GM08714 (cell line): ENCODE measurements at regions not wholly inside any gene's neighbourhood (a gene's known extent, or its start where the extent isn't known, plus 50 kb on each side); places are given as distances from the start of the nearest gene placed in this dataset.
"Not testable (repeated sequence)": the region's sequence is repeated elsewhere in the genome, so short reads cannot be mapped to it uniquely, and the experiment has no call there.

Source experiments
- H3K4me3 ChIP-seq: fragments of 200-500 bp; sonication (Bioruptor generic); 2 replicates; pipeline ENCODE4 v1.5.1; 2014; ENCODE audit warnings: mild to moderate bottlenecking, low read length, inconsistent platforms
- ZNF274 ChIP-seq: IDR thresholded peaks from 2 replicates; pipeline ENCODE4 v1.6.1; 2012; ENCODE audit warnings: mild to moderate bottlenecking, low read depth, low read length

DNA sequence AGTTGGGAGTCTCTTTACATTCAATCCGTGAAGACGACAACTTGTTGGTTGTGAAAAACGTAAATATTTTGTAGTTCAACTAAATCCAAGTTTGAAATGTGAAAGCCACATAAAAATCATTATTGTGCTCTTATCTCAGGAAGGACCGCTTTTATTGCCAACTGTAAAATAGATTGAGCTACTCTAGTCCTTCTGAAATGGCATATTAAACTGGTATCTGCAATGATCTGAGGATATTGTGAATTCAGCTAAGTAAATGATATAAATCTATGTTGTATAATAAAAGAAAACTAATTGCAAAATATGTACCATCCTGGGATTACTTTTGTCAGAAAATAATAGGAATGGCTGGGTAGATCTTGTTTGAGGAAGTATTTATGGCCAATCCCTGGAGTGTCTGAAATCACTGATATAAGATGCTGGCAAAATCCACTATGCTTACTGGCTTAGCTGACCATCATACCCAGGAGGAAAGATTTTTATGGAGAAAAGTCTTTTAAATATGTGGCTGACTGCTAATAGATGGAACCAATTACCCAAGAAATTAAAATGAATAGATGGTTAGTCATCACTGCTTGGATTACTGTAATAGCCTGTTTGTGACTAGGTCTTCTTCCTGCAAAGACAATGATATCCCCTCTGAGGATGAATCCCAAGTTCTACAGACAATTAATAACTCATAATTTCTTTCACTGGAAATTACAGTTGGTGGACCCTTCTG, 191.8 kb downstream of the SEMA6D start:
- H3K4me3 ChIP-seq, result no peak overlapping the region
- TF ChIP-seq ZNF274, result no peak

DNA sequence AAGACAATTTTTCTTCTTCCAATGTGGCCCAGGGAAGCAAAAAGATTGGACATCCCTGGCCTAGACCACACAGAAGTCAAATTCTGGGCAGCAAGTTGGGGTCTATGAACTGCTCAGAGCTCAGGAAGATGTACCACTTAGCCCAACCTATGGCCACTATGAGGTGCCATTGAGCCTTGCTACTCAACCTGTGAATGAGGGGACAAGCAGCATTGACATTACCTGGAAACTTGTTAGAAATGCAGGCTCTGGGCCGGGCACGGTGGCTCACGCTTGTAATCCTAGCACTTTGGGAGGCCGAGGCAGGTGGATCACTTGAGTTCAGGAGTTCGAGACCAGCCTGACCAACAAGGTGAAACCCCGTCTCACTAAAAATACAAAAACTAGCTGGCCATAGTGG, 195.6 kb downstream of the SEMA6D start:
- not testable (repeated sequence) for H3K4me3 ChIP-seq

DNA sequence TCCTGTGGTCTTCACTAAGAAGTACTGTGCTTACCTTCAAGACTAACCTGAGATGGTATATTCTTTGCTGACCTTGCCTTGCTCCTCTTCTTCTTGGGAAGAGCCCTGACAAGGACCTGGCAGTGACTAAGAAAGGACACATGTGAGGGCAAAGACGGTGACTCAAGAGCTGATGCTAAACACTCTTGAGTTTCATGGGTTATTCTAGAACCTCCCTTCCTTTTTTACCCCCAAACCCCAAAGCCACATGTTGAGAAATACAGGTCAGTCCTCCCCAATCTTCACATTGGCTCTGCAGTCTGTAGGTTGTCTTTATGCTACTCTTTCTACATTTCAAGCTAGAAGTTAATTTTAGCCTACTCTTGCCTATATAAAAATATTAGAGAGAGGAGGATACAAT, 200.6 kb downstream of the SEMA6D start:
- no peak overlapping the region for H3K4me3 ChIP-seq
- no peak for TF ChIP-seq ZNF274

DNA sequence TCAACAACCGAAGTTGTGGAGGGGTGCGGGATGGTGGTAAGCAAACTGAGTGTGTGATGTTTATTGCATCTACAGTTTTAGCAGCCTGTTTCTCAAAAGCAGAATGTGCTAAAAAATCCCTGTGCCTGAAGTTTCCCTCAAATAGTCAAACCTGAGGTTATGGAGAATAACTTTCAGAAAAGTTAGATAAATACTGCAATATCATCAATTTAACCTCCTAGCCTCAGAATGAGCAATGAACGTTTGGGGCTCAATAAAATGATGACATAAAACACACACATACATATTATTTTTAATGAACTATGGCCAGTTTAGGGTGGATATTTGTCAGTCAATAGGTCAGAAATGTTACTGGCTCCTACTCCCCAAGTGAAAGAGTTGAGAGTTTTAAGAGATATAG, 201.6 kb downstream of the SEMA6D start:
- no peak overlapping the region for H3K4me3 ChIP-seq
- TF ChIP-seq ZNF274, result no peak

DNA sequence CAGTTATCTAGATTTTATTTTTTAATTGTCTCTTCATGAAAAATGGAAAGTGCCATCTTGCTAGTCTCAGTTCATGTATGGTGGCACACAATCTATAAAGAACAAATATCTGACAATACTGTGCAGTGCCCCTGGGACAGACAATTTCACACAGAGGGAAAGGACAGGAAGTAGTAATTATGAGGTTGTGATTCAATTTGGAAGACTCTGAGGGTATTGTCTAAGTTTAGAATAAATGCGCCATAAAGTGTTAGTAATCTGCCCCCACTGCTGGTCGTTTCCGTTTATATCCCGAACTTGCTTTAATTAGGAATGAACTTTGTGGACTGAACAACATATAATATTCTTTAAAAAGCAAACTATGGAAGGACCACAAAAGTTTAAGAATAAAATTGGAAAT, 196.4 kb upstream of the SLC24A5 start:
- no peak for TF ChIP-seq ZNF274
- H3K4me3 ChIP-seq, result no peak overlapping the region

DNA sequence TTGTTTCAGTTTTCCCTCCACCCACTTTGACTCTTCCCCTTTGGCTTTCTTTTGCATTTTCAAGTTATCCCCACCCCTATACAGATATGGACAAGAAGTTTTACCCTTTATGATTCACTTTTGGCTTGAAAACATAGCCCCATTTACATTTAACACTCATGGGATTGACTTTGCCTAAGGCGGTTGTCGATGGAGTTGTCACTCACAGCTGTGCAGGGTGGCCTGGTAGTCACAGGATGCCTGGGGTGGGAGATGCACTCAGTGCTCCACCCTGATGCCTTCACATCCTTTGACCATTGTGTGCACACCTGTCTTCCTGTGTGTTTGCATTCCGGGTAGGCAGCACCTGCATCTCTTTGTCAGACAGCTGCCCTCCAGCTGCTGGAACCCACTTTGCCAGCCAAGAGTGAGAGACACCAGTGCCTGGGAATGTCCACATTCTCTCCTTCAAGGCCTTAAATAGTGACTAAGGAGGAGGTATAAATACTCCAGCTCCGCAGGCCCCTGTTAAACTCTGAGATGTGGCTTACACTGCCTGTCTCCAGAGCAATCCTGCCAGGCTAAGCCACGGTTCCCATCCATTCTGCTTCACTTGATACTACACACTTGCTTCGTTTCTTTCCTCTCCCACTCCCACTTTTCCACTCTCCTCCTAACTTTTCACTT, 191.5 kb upstream of the SLC24A5 start:
- no peak overlapping the region for H3K4me3 ChIP-seq
- TF ChIP-seq ZNF274, result no peak

DNA sequence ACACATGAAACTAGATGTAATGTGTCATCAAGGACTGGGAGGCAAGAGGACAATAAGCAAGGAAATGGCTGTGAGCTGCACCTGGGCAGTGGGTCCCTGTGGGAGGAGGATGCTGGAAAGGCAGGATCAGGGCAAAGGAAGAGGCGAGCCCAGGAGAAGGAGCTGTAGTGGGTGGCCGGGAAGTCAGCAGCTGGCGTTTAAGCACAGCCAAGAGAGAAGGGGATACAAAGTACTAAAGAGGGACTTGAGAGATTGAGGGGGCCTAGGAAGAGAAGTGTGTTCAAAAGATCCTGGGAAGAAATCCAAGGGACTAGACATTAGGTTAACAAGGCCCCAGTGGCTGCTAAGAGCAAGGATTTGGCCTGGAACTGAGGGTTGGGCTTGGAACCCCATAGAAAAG, 188.5 kb upstream of the SLC24A5 start:
- H3K4me3 ChIP-seq, result no peak overlapping the region
- no peak for TF ChIP-seq ZNF274

DNA sequence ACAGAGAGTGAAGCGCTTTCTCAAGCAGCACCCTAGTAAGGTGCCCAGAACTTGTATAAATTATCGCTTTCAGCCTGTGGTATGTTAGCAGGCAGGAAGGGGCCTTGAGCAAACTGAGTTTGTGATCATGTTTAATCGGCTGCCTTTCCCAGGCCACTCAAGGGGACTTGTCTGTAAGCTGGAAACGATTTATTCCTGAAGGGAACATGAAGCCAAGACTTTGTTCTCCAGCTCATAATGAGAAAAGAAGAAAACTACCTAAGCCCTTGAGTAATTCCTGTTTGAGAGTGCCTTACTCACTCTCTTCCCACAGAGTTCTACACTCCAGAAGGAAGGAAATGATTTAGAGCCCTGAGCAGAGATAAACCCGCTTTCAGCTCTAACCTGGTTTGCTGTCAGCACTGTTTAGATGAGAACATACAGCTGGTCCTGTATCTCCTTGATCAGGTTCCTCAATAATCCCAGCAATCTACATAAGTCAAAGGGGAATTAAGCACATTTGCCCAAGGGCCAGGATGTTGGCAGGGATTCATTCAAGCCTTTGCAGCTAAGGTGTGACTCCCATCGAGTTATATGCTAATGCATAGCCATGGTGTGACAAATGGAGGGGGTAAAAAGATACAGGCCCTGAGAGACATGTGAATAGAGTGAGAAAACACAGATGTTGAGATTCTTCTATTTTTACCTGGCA, 187.7 kb upstream of the SLC24A5 start:
- no peak for TF ChIP-seq ZNF274
- no peak overlapping the region for H3K4me3 ChIP-seq

DNA sequence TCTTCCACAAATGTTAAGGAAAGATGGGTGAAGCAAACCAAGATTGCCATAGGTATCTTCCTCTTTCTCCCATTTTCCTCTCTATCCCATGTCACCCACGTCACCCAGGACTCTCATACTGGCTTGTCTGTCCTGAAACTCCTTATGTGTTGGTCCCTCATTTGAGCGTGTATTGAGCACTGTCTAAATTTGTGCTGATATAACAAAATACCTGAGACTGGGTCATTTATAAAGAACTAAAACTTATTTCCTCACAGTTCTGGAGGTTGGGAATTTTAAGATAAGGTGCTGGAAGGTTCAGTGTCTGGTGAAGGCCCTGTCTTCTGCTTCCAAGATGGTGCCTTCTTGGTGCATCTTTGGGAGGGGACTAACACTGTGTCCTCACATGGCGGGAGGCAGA, 186.9 kb upstream of the SLC24A5 start:
- no peak for TF ChIP-seq ZNF274
- H3K4me3 ChIP-seq, result no peak overlapping the region

DNA sequence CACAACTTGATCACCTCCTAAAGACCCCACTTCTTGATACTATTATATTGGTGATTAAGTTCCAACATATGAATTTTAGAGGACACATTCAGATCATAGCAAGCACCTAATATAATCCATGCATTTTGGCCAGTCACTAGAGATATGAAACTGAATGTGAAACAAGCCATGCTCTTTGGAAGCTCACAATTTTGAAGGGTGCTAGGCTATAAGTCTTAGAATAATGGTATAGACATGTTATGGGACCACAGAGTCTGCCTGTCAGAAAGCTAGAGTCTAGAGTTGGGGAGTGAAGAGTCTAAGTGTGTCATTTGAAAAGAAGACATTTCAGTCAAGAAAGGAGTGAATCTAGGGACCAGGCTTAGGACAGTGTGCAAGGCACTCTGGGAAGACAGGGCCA, 186.4 kb upstream of the SLC24A5 start:
- H3K4me3 ChIP-seq, result no peak overlapping the region
- TF ChIP-seq ZNF274, result no peak

DNA sequence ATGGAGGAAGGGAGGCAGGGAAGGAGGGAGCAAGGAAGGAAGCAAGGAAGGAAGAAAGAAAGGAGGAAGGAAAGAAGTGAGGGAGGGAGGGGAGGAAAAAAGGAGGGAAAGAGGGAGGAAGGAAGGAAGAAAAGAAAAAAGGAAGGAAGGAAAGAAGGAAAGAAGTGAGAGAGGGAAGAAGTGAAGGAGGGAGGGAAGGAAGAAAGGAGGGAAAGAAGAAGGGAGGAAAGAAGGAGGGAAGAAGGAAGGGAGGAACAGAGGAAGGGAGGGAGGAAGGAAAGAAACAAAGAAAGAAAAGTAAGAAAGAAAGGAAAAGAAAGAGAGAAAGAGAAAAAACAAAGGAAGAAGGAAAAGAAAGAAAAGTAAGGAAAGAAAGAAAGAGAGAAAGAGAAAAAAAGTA, 183.0 kb upstream of the SLC24A5 start:
- no peak overlapping the region for H3K4me3 ChIP-seq
- no peak for TF ChIP-seq ZNF274

DNA sequence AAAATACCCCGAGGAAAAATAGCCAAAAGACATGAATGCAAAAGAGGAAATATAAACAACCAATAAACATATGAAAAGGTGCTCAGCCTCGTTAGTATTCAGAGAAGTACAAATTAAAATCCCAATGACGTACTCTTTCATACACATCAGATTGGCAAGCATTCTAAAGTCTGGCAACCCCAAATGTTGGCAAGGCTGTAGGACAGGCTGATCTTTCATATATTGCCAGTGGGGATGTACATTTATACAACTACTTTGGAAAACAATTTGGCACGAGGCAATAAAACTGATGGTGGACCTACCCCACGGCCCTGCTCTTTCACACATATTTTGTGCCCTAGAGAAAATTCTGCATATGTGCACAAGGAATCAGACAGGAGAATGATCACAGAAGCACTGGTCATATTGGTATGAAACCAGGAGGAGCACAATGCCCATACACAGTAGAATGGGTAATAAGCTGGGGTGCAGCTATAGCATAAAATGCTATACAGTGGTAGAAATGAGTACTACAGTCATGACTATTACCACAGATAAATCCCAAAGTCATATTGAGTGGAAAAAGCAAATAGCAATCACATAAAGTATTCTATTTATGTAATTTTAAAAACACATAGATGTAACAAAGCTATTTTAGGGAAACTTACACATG, 176.0 kb upstream of the SLC24A5 start:
- TF ChIP-seq ZNF274, result no peak
- H3K4me3 ChIP-seq, result no peak overlapping the region

DNA sequence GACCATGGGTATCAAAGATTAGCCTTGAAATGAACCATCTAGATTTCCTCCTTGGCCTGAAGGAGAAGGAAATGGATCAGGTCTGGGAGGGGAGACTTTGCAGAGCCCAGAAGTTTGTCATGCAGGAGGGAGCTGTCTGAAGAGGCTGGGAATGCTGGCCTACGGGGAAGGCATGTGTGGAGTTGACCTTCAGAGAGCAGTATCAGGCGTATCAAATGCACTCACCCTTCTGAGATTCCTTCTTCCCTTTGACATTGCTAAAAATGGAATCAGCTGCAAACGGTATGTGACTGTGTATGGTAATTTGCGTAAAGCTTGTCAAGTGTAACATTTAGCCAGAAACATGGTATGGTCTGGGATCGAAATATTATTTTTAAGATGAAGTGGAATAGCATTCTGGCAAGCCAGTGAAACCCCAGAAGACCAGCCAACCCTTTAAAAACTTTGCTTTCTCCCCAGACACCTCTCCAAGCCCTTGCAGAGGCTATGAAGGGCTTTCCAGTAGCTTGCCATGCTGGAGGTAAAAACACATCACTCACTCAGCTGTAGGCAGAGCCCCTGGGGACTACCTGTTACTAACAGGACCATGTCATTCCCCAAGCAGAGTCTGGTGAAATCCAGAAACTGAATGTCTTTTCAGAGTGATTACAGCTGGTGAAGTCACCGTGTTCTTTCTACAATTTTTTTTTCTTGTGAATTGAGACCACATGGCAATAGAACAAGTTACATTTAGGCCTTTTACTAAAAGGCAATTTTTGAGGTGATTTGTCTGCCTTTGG, 174.7 kb upstream of the SLC24A5 start:
- H3K4me3 ChIP-seq, result no peak overlapping the region
- no peak for TF ChIP-seq ZNF274

DNA sequence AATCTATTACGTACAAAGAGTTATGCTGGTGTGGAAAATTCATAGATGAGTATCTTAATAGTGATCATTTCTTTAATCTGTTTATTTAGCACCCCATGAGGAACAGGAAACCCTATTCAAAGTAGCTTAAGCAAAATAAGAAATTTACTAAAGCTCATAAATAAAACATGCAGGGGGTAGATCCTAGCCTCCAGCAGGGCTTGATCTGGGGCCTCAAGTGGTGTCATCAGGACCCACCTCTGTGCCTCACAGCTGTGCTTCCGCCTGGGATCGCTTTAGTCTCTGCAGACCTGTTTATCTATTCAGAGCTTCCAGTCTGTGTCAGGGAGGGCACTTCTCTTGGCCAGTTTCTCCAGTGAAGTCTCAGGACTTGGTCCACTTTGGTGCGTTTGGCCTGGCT, 171.0 kb upstream of the SLC24A5 start:
- no peak overlapping the region for H3K4me3 ChIP-seq
- no peak for TF ChIP-seq ZNF274
